ENCODE measurements at regions not wholly inside any gene's neighbourhood (a gene's known extent, or its start where the extent isn't known, plus 50 kb on each side); places are given as distances from the start of the nearest gene placed in this dataset.

GRCh38 chr11:92765082-92765840, 204.2 kb upstream of the MTNR1B start:
- Histone ChIP-seq H3K27ac (ENCODE audit: low read depth, low read length) (no peak overlapping the region), H4K5ac (ENCODE audit: insufficient read length, low read depth, low read length) (no peak overlapping the region), H3K4me3 (ENCODE audit: extremely low read depth in 1 of 4, insufficient read depth in 2 of 4, low read depth in 3 of 4, low read length in 4 of 4) (no peak overlapping the region), H2AK5ac (ENCODE audit: low read depth, low read length) (no peak overlapping the region), H3K9ac (replicated peaks in 1 of 4; ENCODE audit: extremely low read depth in 1 of 4, low read depth in 3 of 4, low read length in 3 of 4) (no peak overlapping the region), H4K20me1 (replicated peaks in 1 of 2; ENCODE audit: control insufficient read depth in 1 of 2, insufficient read depth in 2 of 2, low read length in 2 of 2) (no peaks in the 10 kb centered on the region), H3K56ac (replicated peaks; ENCODE audit: insufficient read length, low read depth, low read length) (no peak overlapping the region), H3K4me2 (ENCODE audit: insufficient read depth in 1 of 2, low read depth in 2 of 2, low read length in 2 of 2) (no peak overlapping the region), H2BK120ac (replicated peaks; ENCODE audit: low read depth, low read length) (no peak overlapping the region), H3K23ac (ENCODE audit: insufficient read length) (no peak overlapping the region), H3K4ac (replicated peaks; ENCODE audit: insufficient read length, low read depth, low read length) (no peak overlapping the region), H4K8ac (ENCODE audit: extremely low read depth, insufficient read depth, low read length) (no peak overlapping the region), H3K14ac (ENCODE audit: insufficient read length) (no peak overlapping the region), H3K36me3 (ENCODE audit: control insufficient read depth in 2 of 4, insufficient read depth in 4 of 4, low read length in 3 of 4) (no peaks in the 10 kb centered on the region), H2AFZ (ENCODE audit: low read length) (no peak overlapping the region), H2BK12ac (ENCODE audit: low read depth, low read length) (no peak overlapping the region), H3K23me2 (ENCODE audit: low read depth, low read length) (no peaks in the 10 kb centered on the region), H3K4me1 (replicated peaks in 1 of 4; ENCODE audit: control insufficient read depth in 3 of 4, insufficient read depth in 4 of 4, low read length in 3 of 4) (peaks cover 0 to 4% (median 1%) of the 10 kb centered on the region in 4 experiments; a peak in 3 of 7 replicates), H2BK20ac (ENCODE audit: low read length) (no peak overlapping the region), H3K27me3 (replicated peaks in 1 of 4; ENCODE audit: control insufficient read depth in 3 of 4, extremely low read depth in 1 of 4, insufficient read depth in 3 of 4, low read length in 3 of 4) (no peaks in the 10 kb centered on the region), H3K79me1 (ENCODE audit: low read depth, low read length) (no peaks in the 10 kb centered on the region), H3K9me3 (ENCODE audit: insufficient read depth in 2 of 2, low read depth in 1 of 2, low read length in 1 of 2) (no peaks in the 10 kb centered on the region), H3K79me2 (ENCODE audit: control insufficient read depth in 1 of 2, insufficient read depth in 2 of 2, low read length in 2 of 2) (no peaks in the 10 kb centered on the region), H2BK5ac (ENCODE audit: low read depth, low read length) (no peak overlapping the region), H4K91ac (replicated peaks; ENCODE audit: insufficient read length, low read length) (no peak overlapping the region), H3K18ac (ENCODE audit: extremely low read depth, low read length) (no peak overlapping the region), H2BK15ac (ENCODE audit: low read length) (no peak overlapping the region)
- no peak for FAIRE-seq
- 97% methylated on average over 9 of the region's 9 CpGs; no CpG with 5 or more reads in 1 of the 2 experiments for WGBS, 2 experiments (ENCODE audit: extremely low coverage in 1 of 2, insufficient coverage in 1 of 2, insufficient read length in 1 of 2, insufficient replicate concordance in 2 of 2, low coverage in 1 of 2, low lambda C conversion rate in 2 of 2, missing lambda C conversion rate in 1 of 2)
- CTCF ChIA-PET (ENCODE audit: partially characterized antibody) = interaction anchor here (0.6 to 1.6 kb wide), 5 partner anchors 9 to 462 kb away, joined by 3 read pairs; no protein-coding TSS in a partner anchor
- no peak for DNase-seq (ENCODE audit: low read depth in 1 of 2, low spot score in 2 of 2)
- POLR2A ChIA-PET (ENCODE audit: partially characterized antibody) = interaction anchor here (0.6 kb wide), 1 partner anchor 16 kb away, joined by 3 read pairs; no protein-coding TSS in a partner anchor
- TF ChIP-seq MAFK (IDR thresholded peaks at IDR 0.05; ENCODE audit: low read depth, low read length) (no peak), CEBPB (IDR thresholded peaks at IDR 0.05; ENCODE audit: low read depth, low read length) (no peak), ATF2 (IDR thresholded peaks at IDR 0.05; ENCODE audit: low read length) (no peak), MAX (IDR thresholded peaks at IDR 0.05) (no peak), SIX5 (IDR thresholded peaks at IDR 0.05; ENCODE audit: low read depth, low read length) (no peak), EP300 (IDR thresholded peaks at IDR 0.05; ENCODE audit: borderline replicate concordance in 1 of 2, low read depth in 2 of 2, low read length in 2 of 2) (no peak), SP2 (IDR thresholded peaks at IDR 0.05; ENCODE audit: low read length) (no peak), SIRT6 (IDR thresholded peaks at IDR 0.05; ENCODE audit: low read length) (no peak), EZH2 (IDR thresholded peaks at IDR 0.05; ENCODE audit: low read depth, low read length, severe bottlenecking) (no peak), CHD1 (IDR thresholded peaks at IDR 0.05; ENCODE audit: low read depth, low read length) (no peak), CBX5 (IDR thresholded peaks at IDR 0.05; ENCODE audit: low read depth, low read length) (no peak), SP1 (IDR thresholded peaks at IDR 0.05; ENCODE audit: low read depth, low read length) (no peak)
